SK-N-MC (cell line): ENCODE measurements at regions not wholly inside any gene's neighbourhood (a gene's known extent, or its start where the extent isn't known, plus 50 kb on each side); places are given as distances from the start of the nearest gene placed in this dataset.

Source experiments
- DNase-seq: peaks from one replicate; pipeline ENCODE4 v3.0.0-alpha.2; 2011; ENCODE audit warnings: low read depth, low spot score
- H3K27ac ChIP-seq: fragments of 200-600 bp; sonication (generic); 2 replicates; pipeline ENCODE4 v1.5.1; 2016; ENCODE audit warnings: mixed run types
- H3K36me3 ChIP-seq: fragments of 200-600 bp; sonication (generic); 2 replicates; pipeline ENCODE4 v1.6.1; 2017; ENCODE audit warnings: antibody characterized with exemption, low read length, mixed read lengths; ENCODE audit not compliant: insufficient read depth
- H3K4me3 ChIP-seq: fragments of 200-600 bp; sonication (generic); 2 replicates; pipeline ENCODE4 v1.5.1; 2016
- H3K9ac ChIP-seq: fragments of 200-600 bp; sonication (generic); 2 replicates; pipeline ENCODE4 v1.8.0; 2017; ENCODE audit warnings: mixed run types, mixed read lengths; ENCODE audit not compliant: insufficient read length
- H3K9me3 ChIP-seq: fragments of 200-600 bp; sonication (generic); 2 replicates; pipeline ENCODE4 v1.6.1; 2017; ENCODE audit warnings: low read depth, mild to moderate bottlenecking, antibody characterized with exemption, low read length, moderate library complexity, mixed read lengths
- EZH2 ChIP-seq: fragments of 200-600 bp; sonication (generic); IDR thresholded peaks from one replicate; pipeline ENCODE4 v1.6.1; 2017; ENCODE audit warnings: antibody characterized with exemption
- FOXP2 ChIP-seq: optimal IDR thresholded peaks from 2 replicates; pipeline ENCODE3; 2011; ENCODE audit warnings: mild to moderate bottlenecking, moderate library complexity; ENCODE audit not compliant: insufficient read depth; ENCODE audit errors: extremely low read length, control extremely low read depth
- POLR2AphosphoS5 ChIP-seq: IDR thresholded peaks from 2 replicates; pipeline ENCODE4 v1.6.1; 2012; ENCODE audit warnings: mild to moderate bottlenecking, low read depth, low read length, borderline replicate concordance

DNA sequence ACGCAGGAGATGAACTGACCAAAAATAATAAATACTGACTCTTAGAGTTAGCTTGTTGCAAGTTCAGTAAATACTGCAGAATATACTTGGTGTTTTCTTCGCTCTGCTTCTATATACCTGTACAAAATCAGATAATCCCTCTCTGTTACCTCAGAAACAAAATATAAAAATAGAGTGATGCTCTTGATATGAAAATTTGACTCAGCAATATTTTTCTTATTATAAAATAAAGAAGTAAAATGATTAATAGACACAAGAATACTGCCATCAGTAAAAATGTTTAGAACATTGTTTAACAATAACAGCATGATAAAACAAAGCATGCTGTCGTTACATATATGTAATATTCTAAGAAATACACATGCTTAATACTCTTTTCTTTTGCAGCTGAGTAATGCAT, 1366.9 kb upstream of the EYS start:
- no peak overlapping the region for H3K9ac ChIP-seq
- no peaks in the 10 kb centered on the region for H3K9me3 ChIP-seq
- no peak for TF ChIP-seq FOXP2
- no peak for TF ChIP-seq POLR2AphosphoS5
- TF ChIP-seq EZH2 = no peak
- H3K27ac ChIP-seq = no peak overlapping the region
- no peak overlapping the region for H3K4me3 ChIP-seq
- no peak for DNase-seq
- no peaks in the 10 kb centered on the region for H3K36me3 ChIP-seq

DNA sequence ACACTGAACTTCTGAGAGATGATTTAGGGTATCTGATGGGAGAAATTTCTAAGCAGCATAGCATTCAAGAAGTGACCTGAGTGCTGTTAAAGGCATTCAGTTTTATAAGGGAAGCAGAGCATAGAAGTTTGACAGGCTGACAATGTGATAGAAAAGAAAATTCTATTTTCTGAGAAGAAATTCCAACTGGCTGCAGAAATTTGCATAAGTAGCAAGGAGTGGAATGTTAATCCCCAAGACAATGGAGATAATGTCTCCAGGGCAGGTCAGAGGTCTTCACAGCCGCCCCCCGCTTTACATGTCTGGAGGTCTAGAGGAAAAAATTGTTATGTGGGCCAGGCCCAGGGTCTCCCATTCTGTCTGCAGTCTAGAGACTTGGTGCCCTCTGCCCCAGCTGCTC, 1361.8 kb upstream of the EYS start:
- Histone ChIP-seq H3K9ac (no peak overlapping the region), H3K36me3 (no peaks in the 10 kb centered on the region), H3K27ac (no peak overlapping the region), H3K4me3 (no peak overlapping the region), H3K9me3 (no peaks in the 10 kb centered on the region)
- no peak for TF ChIP-seq POLR2AphosphoS5
- no peak for TF ChIP-seq EZH2
- no peak for TF ChIP-seq FOXP2
- no peak for DNase-seq

DNA sequence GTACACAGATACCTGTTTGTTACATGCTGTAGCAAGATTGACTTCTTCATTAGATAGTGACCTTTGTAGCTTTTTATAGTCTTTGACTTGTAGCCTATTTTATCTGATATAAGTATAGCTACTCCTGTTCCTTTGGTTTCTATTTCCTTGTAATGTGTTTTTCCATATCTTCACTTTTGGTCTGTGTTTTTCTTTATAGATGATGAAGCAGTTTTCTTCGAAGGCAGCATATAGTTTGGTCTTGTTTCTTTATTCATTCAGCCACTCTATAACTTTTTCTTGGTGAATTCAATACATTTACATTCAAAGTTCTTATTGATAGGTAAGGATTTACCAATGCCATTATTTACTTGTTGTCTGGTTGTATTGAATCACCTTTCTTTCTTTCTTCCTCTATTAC, 1357.3 kb upstream of the EYS start:
- TF ChIP-seq EZH2 (no peak), FOXP2 (no peak), POLR2AphosphoS5 (no peak)
- H3K27ac ChIP-seq = no peak overlapping the region
- H3K4me3 ChIP-seq = no peak overlapping the region
- H3K9me3 ChIP-seq = no peaks in the 10 kb centered on the region
- no peak overlapping the region for H3K9ac ChIP-seq
- DNase-seq = no peak
- no peaks in the 10 kb centered on the region for H3K36me3 ChIP-seq

GRCh38 chr6:67047996-67048395, 1341.0 kb upstream of the EYS start:
- no peaks in the 10 kb centered on the region for H3K9me3 ChIP-seq
- H3K9ac ChIP-seq = no peak overlapping the region
- no peaks in the 10 kb centered on the region for H3K36me3 ChIP-seq
- H3K4me3 ChIP-seq = no peak overlapping the region
- no peak for DNase-seq
- H3K27ac ChIP-seq = no peak overlapping the region
- TF ChIP-seq POLR2AphosphoS5 (no peak), EZH2 (no peak), FOXP2 (no peak)

DNA sequence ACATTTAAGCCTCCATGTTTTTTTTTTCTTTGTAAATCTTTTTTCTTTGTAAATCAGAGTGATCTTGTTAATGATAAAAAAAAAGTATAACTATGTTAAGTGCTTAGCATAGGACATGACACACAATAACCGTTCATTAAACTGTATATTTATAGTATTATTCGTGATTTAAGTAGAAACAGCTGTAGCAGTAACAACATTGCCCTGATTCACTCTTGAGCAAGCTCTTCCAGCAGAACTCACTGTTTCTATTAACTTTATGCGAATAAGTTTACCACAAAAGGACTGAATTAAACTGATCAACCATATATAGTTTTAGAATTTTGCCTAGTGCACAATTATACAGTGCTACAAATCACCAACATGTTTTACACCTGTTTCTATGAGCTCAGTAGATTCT, 1338.0 kb upstream of the EYS start:
- peak overlapping the region; percentile 48; the same call in 1 of the 2 replicates for H3K4me3 ChIP-seq
- no peaks in the 10 kb centered on the region for H3K9me3 ChIP-seq
- no peak overlapping the region for H3K9ac ChIP-seq
- peak overlapping the region; percentile 80 for H3K27ac ChIP-seq
- H3K36me3 ChIP-seq = no peaks in the 10 kb centered on the region
- DNase-seq = peak; percentile 44
- TF ChIP-seq FOXP2 (no peak), EZH2 (no peak), POLR2AphosphoS5 (no peak)

DNA sequence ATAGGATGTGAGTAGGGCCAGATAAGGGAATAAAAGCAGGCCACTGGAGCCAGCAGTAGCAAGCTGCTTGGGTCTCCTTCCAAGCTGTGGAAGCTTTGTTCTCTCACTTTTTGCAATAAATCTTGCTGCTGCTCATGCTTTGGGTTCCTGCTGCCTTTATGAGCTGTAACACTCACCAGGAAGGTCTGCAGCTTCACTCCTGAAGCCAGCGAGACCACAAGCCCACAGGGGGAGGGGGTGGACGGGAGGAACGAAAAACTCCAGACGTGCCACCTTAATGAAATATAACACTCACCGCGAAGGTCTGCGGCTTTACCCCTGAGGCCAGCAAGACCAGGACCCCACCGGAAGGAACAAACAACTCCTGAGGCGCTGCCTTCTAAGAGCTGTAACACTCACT, 1324.4 kb upstream of the EYS start:
- DNase-seq = no peak
- Histone ChIP-seq H3K36me3 (no peaks in the 10 kb centered on the region), H3K9ac (no peak overlapping the region), H3K27ac (no peak overlapping the region), H3K4me3 (0 out of 2 replicates have a peak overlapping the region, but pooled peaks have one; percentile 8), H3K9me3 (no peaks in the 10 kb centered on the region)
- TF ChIP-seq EZH2 = no peak
- TF ChIP-seq FOXP2 = no peak
- no peak for TF ChIP-seq POLR2AphosphoS5

GRCh38 chr6:67030861-67031260, 1323.8 kb upstream of the EYS start:
- no peak overlapping the region for H3K4me3 ChIP-seq
- H3K27ac ChIP-seq = no peak overlapping the region
- no peak overlapping the region for H3K9ac ChIP-seq
- no peaks in the 10 kb centered on the region for H3K9me3 ChIP-seq
- no peaks in the 10 kb centered on the region for H3K36me3 ChIP-seq
- no peak for TF ChIP-seq POLR2AphosphoS5
- TF ChIP-seq EZH2 = no peak
- TF ChIP-seq FOXP2 = no peak
- no peak for DNase-seq

DNA sequence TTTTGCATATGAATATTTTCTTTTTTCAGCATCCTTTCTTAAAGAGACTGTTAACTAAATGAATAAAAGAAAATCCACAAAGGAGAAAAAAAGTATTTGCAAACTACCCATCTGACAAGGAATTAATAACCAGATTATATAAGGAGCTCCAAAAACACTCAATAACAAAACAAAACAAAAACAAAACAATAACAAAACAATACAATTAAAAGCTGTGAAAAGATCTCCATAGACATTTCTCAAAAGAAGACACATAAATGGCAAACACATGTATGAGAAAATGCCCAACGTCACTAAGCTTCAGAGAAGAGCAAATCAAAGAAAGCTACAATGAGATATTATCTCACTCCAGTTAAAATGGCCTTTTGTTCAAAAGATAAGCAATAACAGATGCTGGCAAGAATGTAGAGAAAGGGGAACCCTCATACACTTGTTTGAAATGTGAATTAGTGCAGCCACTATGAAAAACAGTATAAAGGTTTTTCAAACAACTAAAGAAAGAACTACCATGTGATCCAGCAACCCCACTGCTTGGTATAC, 1310.0 kb upstream of the EYS start:
- no peak overlapping the region for H3K4me3 ChIP-seq
- DNase-seq = no peak
- no peak overlapping the region for H3K27ac ChIP-seq
- H3K9ac ChIP-seq = no peak overlapping the region
- no peak for TF ChIP-seq FOXP2
- H3K9me3 ChIP-seq = no peaks in the 10 kb centered on the region
- no peaks in the 10 kb centered on the region for H3K36me3 ChIP-seq

- Histone ChIP-seq H3K36me3 (no peaks in the 10 kb centered on the region), H3K9ac (no peak overlapping the region)
- no peak for TF ChIP-seq POLR2AphosphoS5
- TF ChIP-seq FOXP2 = no peak
- no peak for TF ChIP-seq EZH2
These were observed 1304.4 kb upstream of the EYS start for GRCh38 chr6:67011441-67011840.

More at GRCh38 chr6:67011441-67011840, 1304.4 kb upstream of the EYS start:
- H3K4me3 ChIP-seq = no peak overlapping the region
- no peaks in the 10 kb centered on the region for H3K9me3 ChIP-seq
- H3K27ac ChIP-seq = no peak overlapping the region
- no peak for DNase-seq
